ENCODE measurements at regions not wholly inside any gene's neighbourhood (a gene's known extent, or its start where the extent isn't known, plus 50 kb on each side); places are given as distances from the start of the nearest gene placed in this dataset.

- TF ChIP-seq, protein P1, sequence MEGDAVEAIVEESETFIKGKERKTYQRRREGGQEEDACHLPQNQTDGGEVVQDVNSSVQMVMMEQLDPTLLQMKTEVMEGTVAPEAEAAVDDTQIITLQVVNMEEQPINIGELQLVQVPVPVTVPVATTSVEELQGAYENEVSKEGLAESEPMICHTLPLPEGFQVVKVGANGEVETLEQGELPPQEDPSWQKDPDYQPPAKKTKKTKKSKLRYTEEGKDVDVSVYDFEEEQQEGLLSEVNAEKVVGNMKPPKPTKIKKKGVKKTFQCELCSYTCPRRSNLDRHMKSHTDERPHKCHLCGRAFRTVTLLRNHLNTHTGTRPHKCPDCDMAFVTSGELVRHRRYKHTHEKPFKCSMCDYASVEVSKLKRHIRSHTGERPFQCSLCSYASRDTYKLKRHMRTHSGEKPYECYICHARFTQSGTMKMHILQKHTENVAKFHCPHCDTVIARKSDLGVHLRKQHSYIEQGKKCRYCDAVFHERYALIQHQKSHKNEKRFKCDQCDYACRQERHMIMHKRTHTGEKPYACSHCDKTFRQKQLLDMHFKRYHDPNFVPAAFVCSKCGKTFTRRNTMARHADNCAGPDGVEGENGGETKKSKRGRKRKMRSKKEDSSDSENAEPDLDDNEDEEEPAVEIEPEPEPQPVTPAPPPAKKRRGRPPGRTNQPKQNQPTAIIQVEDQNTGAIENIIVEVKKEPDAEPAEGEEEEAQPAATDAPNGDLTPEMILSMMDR (IDR thresholded peaks at IDR 0.05; ENCODE audit: insufficient read depth, low read length, poor library complexity, severe bottlenecking) = no peak
- TF ChIP-seq EZH2phosphoT487 (conservative IDR thresholded peaks at IDR 0.05; ENCODE audit: low read length) = no peak
Measured at GRCh38 chr14:71225113-71225512, 317.9 kb downstream of the PCNX1 start.

Measured in SU-DHL-6 (cell line).